ENCODE measurements at regions not wholly inside any gene's neighbourhood (a gene's known extent, or its start where the extent isn't known, plus 50 kb on each side); places are given as distances from the start of the nearest gene placed in this dataset.
A peak's percentile ranks its signal among the peaks of the same experiment; 100 is the strongest.

- no peak for DNase-seq (ENCODE audit: low read depth)
These were observed 157.4 kb downstream of the ANKRD30B start for GRCh38 chr18:14905350-14905749.

- DNase-seq (ENCODE audit: low read depth), result no peak
These were observed 158.0 kb downstream of the ANKRD30B start for GRCh38 chr18:14905979-14906378.

GRCh38 chr18:14907420-14907819 lies 159.4 kb downstream of the ANKRD30B start:
- no peak for DNase-seq (ENCODE audit: low read depth)

- no peak for DNase-seq (ENCODE audit: low read depth)
These were observed 160.6 kb downstream of the ANKRD30B start for GRCh38 chr18:14908541-14908940.

GRCh38 chr18:14912967-14913366 lies 165.0 kb downstream of the ANKRD30B start:
- DNase-seq (ENCODE audit: low read depth), result no peak

- DNase-seq (ENCODE audit: low read depth), result no peak
These were observed 166.1 kb downstream of the ANKRD30B start for GRCh38 chr18:14914121-14914520.

- DNase-seq (ENCODE audit: low read depth), result no peak
These were observed 166.8 kb downstream of the ANKRD30B start for GRCh38 chr18:14914771-14915170.

- no peak for DNase-seq (ENCODE audit: low read depth)
These were observed 168.2 kb downstream of the ANKRD30B start for GRCh38 chr18:14916181-14916580.

GRCh38 chr18:14916851-14917250 lies 168.9 kb downstream of the ANKRD30B start:
- no peak for DNase-seq (ENCODE audit: low read depth)

GRCh38 chr18:14917311-14917710 lies 169.3 kb downstream of the ANKRD30B start:
- DNase-seq (ENCODE audit: low read depth), result no peak

- DNase-seq (ENCODE audit: low read depth), result no peak
These were observed 171.7 kb downstream of the ANKRD30B start for GRCh38 chr18:14919666-14920065.

GRCh38 chr18:14921031-14921430 lies 173.1 kb downstream of the ANKRD30B start:
- DNase-seq (ENCODE audit: low read depth), result no peak

- DNase-seq (ENCODE audit: low read depth), result no peak
These were observed 173.6 kb downstream of the ANKRD30B start for GRCh38 chr18:14921547-14921946.

GRCh38 chr18:14922031-14922430 lies 174.1 kb downstream of the ANKRD30B start:
- no peak for DNase-seq (ENCODE audit: low read depth)

- DNase-seq (ENCODE audit: low read depth), result no peak
These were observed 175.1 kb downstream of the ANKRD30B start for GRCh38 chr18:14922965-14923565.

- peak; percentile 72 for DNase-seq (ENCODE audit: low read depth)
These were observed 176.3 kb downstream of the ANKRD30B start for GRCh38 chr18:14924226-14924625.

GRCh38 chr18:14925281-14925709 lies 177.3 kb downstream of the ANKRD30B start:
- no peak for DNase-seq (ENCODE audit: low read depth)

GRCh38 chr18:14927701-14928100 lies 179.7 kb downstream of the ANKRD30B start:
- no peak for DNase-seq (ENCODE audit: low read depth)

- no peak for DNase-seq (ENCODE audit: low read depth)
These were observed 180.4 kb downstream of the ANKRD30B start for GRCh38 chr18:14928396-14928795.

GRCh38 chr18:14930076-14930475 lies 182.1 kb downstream of the ANKRD30B start:
- DNase-seq (ENCODE audit: low read depth), result no peak

GRCh38 chr18:14930576-14930975 lies 182.6 kb downstream of the ANKRD30B start:
- no peak for DNase-seq (ENCODE audit: low read depth)

- DNase-seq (ENCODE audit: low read depth), result no peak
These were observed 185.3 kb downstream of the ANKRD30B start for GRCh38 chr18:14933049-14933851.

GRCh38 chr18:14933964-14934363 lies 186.0 kb downstream of the ANKRD30B start:
- no peak for DNase-seq (ENCODE audit: low read depth)

GRCh38 chr18:14935210-14935609 lies 187.2 kb downstream of the ANKRD30B start:
- no peak for DNase-seq (ENCODE audit: low read depth)
